Limb (tissue), 2 donors: ENCODE measurements at regions not wholly inside any gene's neighbourhood (a gene's known extent, or its start where the extent isn't known, plus 50 kb on each side); places are given as distances from the start of the nearest gene placed in this dataset.
"Not testable (repeated sequence)": the region's sequence is repeated elsewhere in the genome, so short reads cannot be mapped to it uniquely, and the experiment has no call there.

ENCODE experiments used
- DNase-seq, 2 donors: peaks; one replicate each; pipeline ENCODE4 v3.0.0-alpha.2; 2016; ENCODE audit errors: extremely low spot score in 2 of 2

GRCh38 chr12:3420693-3421092 lies 70.3 kb upstream of the PRMT8 start:
- no peak for DNase-seq

- no peak for DNase-seq
These were observed 69.6 kb upstream of the PRMT8 start for GRCh38 chr12:3421191-3421978.

- DNase-seq: not testable (repeated sequence)
These were observed 66.2 kb upstream of the PRMT8 start for GRCh38 chr12:3424796-3425195.

DNA sequence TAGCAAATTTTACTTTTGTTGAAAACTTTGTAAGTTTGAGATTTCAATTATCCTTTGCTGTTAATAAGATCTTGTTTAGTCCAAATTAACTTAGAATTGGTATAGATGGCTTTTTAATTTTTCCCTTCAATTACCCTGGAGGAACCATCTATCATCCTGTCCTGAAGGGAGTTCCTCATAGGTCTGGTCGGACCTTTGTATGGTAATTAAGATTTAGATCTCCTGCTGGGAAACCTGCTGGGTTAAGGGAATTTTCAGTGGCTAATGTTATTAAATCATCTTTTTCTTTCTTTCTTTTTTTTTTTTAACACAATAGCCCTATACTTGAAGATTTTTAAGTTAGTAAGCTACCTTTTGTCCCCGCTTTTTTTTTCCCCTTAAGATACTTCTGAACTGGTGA lies 63.0 kb upstream of the PRMT8 start:
- no peak for DNase-seq

DNA sequence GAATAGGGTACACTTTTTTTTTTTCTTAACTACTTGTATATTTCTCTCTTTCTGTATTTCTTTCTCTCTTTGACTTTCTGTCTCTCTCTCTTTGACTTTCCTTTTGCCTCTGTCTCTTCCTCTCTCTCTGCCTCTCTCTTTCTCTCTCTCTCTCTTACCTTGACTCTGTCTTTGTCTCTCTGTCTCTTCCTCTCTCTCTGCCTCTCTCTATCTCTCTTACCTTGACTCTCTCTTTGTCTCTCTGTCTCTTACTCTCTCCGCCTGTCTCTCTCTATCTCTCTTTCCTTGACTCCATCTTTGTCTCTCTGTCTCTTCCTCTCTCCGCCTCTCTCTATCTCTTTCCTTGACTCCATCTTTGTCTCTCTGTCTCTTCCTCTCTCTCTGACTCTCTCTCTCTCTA lies 62.4 kb upstream of the PRMT8 start:
- DNase-seq: no peak

GRCh38 chr12:3429523-3429922 lies 61.5 kb upstream of the PRMT8 start:
- not testable (repeated sequence) for DNase-seq

DNA sequence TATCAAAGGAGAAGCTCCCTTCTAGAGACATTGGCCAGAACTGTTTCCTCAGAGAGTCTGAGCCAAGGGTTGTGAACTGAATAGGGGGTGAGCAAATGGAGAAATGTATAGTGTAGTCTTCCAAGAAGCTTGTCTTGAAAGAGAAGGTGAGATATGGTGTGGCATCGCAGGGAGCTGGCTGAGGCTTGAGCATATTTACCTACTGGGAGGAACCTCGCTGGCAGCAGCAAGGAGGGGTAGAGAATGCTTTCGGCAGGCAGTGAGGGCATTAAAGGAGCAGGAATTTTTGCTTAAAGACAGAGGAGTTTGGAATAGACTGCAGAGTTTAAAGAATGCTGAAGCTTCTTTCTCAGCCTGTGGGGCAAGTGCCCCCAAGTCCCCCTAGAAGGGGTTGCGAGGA lies 59.3 kb upstream of the PRMT8 start:
- DNase-seq: no peak

GRCh38 chr12:3432176-3432742 lies 58.7 kb upstream of the PRMT8 start:
- DNase-seq: no peak

- no peak for DNase-seq
These were observed 58.1 kb upstream of the PRMT8 start for GRCh38 chr12:3432868-3433267.

DNA sequence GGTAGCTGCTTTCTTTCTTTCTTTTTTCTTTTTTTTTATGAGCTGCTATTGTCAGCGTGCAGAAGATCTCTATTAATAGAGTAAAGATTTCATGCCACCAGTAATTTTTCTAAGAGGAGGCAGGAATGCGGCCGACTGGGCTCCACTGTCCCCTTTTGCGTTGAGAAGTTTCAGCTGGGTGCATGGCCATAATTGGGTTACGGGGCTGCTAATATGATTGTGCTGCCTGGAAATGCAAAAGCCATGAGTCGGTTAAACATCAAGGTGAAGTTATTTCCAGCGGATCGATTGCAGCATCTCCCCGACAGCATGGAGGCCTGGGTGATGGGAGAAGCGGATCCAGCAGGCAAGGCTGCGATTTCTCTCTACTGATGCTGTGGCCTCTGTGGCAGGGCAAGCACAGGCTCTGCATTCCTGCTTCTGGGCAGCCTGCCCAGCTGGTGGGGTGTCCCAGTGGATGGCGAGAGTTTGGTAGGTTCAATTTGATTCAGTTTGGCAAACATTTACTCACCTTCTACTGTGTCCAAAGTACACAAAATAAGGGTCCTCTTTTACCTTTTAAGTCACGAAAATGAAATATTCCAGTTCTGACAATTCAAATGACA lies 54.4 kb upstream of the PRMT8 start:
- no peak for DNase-seq

DNA sequence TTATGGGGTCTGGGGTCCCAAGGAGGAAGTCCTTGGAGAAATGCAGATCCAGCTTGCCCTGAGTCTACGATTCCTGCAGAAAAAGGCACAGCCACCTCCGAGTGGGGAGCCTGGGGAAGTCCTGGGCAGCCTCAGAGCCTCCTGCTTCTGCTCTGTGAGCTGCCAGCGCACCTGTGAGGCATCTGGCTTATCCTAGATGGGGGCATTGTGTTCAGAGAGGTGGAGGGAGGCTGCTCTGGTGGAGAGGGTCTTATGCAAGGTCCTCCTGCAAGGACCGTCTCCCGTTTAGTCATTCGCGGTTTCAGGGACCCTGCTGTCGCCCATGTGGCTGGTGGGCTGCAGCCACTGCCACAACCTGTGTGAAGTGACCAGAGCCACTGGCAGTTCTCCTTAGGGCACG lies 53.0 kb upstream of the PRMT8 start:
- no peak for DNase-seq

DNA sequence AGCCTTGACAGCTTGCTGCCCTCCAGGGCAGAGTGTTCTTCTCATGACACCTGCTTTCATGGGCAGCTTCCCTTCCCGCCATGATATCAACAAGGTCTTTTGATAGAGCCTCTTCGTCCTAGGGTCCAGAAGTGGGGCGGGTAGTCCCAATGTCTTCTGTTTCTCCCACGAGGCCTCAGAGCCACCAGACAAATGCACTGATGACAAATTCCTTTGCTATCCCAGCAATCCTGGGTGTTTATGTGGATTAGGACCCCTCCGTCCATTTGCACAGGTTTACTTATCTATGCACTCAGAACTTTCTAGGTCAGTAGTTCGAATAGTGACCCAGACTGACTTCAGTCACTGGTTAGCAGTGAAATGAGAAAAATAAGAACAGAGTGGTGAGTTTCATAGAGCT lies 52.6 kb upstream of the PRMT8 start:
- no peak for DNase-seq
